ENCODE measurements at regions not wholly inside any gene's neighbourhood (a gene's known extent, or its start where the extent isn't known, plus 50 kb on each side); places are given as distances from the start of the nearest gene placed in this dataset.
A peak's percentile ranks its signal among the peaks of the same experiment; 100 is the strongest.
"Not testable (repeated sequence)": the region's sequence is repeated elsewhere in the genome, so short reads cannot be mapped to it uniquely, and the experiment has no call there.

- no peak for DNase-seq (ENCODE audit: low read depth, low spot score)
Observed at GRCh38 chr4:117908306-117909207, 125.7 kb upstream of the NDST3 start.

- DNase-seq (ENCODE audit: low read depth, low spot score): no peak
Observed at GRCh38 chr4:117916728-117917127, 117.6 kb upstream of the NDST3 start.

- peak; percentile 70 for DNase-seq (ENCODE audit: low read depth, low spot score)
Observed at GRCh38 chr4:117922311-117922710, 112.0 kb upstream of the NDST3 start.

- not testable (repeated sequence) for DNase-seq (ENCODE audit: low read depth, low spot score)
Observed at GRCh38 chr4:117927823-117928222, 106.5 kb upstream of the NDST3 start.

- peak; percentile 51 for DNase-seq (ENCODE audit: low read depth, low spot score)
Observed at GRCh38 chr4:117941611-117942010, 92.7 kb upstream of the NDST3 start.

GRCh38 chr4:117949621-117950020, 84.7 kb upstream of the NDST3 start:
- no peak for DNase-seq (ENCODE audit: low read depth, low spot score)

GRCh38 chr4:117957571-117957970, 76.7 kb upstream of the NDST3 start:
- no peak for DNase-seq (ENCODE audit: low read depth, low spot score)

GRCh38 chr4:117965622-117966021, 68.7 kb upstream of the NDST3 start:
- DNase-seq (ENCODE audit: low read depth, low spot score): no peak

- no peak for DNase-seq (ENCODE audit: low read depth, low spot score)
Observed at GRCh38 chr4:117968606-117969005, 65.7 kb upstream of the NDST3 start.

- DNase-seq (ENCODE audit: low read depth, low spot score): no peak
Observed at GRCh38 chr4:117971403-117971802, 62.9 kb upstream of the NDST3 start.

GRCh38 chr4:117983541-117984365, 50.5 kb upstream of the NDST3 start:
- DNase-seq (ENCODE audit: low read depth, low spot score): no peak

- DNase-seq (ENCODE audit: low read depth, low spot score): no peak
Observed at GRCh38 chr4:117984366-117984680, 50.0 kb upstream of the NDST3 start.

All from ELF-1 (cell line).